Stimulated activated CD4-positive, alpha-beta T cell treated with anti-CD3 and anti-CD28 coated beads, Interleukin-2, amount 100 ng/mL, for 4 hours (primary cell): ENCODE measurements at regions not wholly inside any gene's neighbourhood (a gene's known extent, or its start where the extent isn't known, plus 50 kb on each side); places are given as distances from the start of the nearest gene placed in this dataset.
"Not testable (repeated sequence)": the region's sequence is repeated elsewhere in the genome, so short reads cannot be mapped to it uniquely, and the experiment has no call there.

Source experiments
- DNase-seq: peaks from one replicate; pipeline ENCODE4 v3.0.0-alpha.2; 2020; ENCODE audit warnings: low read depth

- DNase-seq: not testable (repeated sequence)
These were observed 318.4 kb downstream of the ZFHX3 start for GRCh38 chr16:72729552-72729951.

GRCh38 chr16:72728516-72728915 is 319.4 kb downstream of the ZFHX3 start:
- DNase-seq: no peak

DNA sequence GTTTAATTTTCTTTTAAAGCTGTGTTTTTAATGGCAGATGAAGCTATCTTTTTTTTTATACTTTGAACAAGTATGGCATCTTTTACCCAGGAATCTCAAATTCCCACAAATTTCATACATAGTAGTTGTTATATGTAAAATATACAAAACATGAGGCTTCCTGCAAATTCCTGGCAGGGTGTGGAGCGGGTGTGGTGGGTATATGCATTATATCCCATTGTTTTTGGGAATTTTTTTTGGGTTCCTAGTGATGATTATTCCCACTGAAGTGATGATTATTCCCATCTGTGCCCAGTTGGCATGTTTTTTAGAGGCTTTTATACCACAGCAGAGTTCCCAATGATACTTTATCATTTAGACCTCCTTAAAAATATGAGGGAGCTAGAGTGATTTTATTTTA is 320.4 kb downstream of the ZFHX3 start:
- DNase-seq: no peak

DNA sequence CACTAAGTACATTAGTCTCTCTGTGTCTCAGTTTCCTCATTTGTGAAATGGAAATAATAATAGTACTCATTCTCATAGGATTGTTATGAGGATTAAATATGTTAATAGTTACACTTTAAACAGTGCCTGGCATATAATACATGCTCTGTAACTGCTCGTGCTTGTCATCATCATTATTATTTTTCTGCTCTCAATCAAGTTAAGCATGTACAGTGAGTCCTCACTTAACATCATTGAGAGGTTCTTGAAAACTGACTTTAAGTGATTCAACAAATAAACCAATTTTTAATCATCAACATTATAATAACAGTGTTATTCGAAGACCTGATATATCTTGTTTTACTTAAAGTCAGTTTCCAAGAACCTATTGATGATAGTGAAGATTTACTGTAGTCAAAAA is 322.3 kb downstream of the ZFHX3 start:
- DNase-seq: no peak

- no peak for DNase-seq
These were observed 324.1 kb downstream of the ZFHX3 start for GRCh38 chr16:72723781-72724180.

DNA sequence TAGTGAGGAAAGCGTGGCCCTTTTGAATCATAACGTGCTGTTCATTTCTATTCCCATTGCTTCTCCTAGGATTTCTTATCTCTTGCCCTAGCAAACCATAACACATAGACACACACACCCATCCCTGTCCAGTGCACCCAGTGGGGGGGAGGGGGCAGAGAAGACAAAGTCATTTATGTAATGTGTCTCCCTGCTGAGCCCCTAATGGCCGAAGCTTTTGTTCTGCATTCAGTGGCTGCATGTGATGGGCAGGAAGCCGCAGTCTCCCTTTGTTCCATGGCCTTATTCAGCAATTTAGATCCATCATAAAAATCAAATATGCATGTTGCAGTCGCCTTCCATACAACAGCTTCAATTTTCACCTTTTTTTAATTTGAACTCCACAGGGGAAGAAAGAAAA is 325.4 kb downstream of the ZFHX3 start:
- DNase-seq: no peak

DNA sequence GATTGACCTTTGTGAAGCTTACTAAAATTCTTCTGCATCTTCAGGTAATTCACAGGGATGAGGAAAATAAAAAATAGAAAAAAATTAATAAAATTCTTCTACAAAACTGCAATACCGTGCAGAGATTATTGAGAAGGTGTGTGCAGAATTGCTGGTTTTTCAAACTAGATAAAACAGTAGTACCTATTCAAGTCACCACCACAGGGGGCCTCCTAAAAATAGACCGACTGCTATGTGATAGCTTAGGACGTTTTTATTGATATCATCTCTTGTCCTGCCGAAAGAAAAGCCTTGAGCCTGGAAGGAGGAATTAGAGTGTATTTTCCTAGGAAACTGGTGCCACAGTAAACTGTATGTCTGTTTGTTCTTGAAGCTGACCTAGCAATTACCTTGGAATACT is 325.9 kb downstream of the ZFHX3 start:
- no peak for DNase-seq

DNA sequence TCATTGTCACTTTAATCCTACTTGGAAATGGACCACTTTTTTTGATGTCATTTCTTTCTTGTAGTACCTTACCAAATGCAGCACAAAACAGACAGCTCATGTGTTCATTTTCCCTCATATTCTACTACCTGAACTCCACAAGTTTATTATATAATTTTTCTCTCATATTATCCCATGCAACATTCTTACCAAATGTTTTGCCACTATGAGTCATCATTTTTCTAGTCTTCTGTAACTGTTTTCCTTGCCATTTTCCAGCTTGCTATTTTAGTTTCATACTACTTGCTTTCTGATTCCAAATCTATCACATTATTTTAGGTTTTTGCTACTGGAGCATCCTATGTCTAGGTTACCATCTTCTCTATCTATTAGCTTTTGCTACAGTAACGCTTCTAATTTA is 332.7 kb downstream of the ZFHX3 start:
- DNase-seq: no peak

- no peak for DNase-seq
These were observed 336.1 kb downstream of the ZFHX3 start for GRCh38 chr16:72711823-72712222.

DNA sequence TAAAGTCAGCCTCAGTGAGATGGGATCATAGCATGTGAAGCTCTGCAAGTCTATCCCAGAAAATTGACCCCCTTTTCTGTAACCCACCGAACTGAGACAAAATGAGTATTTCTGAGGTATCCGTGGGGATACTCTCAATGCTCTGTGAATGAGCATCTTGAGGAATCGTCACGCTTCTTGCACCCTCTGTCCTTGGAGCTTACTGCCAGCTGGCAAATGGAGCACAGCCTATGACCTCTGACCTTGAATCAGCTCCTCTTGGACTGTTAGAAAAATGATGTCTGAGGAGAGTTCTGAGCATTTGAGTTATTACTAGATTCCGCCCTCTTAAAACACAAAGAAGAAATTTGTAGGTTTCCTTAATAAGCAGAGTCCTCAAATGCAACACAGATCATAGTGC is 342.1 kb downstream of the ZFHX3 start:
- DNase-seq: no peak

DNA sequence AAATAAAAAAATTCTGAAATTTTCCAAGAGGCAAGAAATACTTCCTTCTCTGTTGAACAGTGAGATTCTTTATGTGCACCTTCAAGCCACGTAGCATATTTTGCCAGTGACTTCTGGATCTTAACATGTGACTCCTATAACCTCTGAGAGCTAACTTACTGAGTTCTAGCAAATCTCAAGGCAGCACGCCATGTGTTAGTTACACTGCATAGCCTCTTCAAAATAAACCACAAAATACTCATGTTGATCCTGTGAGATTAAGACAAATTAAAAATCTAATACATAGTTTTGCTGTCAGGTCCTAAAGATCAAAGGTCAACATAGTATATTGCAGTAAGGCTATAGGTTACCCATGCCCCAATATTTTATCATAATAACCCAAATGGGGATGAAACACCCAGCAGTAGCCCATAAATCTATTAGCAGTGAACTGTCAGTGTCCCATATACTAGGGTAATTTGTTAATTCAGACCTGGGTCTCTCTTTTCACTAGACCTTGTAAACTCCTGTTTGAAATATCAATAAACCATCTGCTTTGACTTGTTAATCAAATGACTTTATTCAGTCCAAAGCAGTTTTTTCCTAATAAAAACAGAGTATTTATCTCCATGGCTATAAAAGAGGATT is 343.1 kb downstream of the ZFHX3 start:
- no peak for DNase-seq

- DNase-seq: no peak
These were observed 358.1 kb downstream of the ZFHX3 start for GRCh38 chr16:72689851-72690250.

DNA sequence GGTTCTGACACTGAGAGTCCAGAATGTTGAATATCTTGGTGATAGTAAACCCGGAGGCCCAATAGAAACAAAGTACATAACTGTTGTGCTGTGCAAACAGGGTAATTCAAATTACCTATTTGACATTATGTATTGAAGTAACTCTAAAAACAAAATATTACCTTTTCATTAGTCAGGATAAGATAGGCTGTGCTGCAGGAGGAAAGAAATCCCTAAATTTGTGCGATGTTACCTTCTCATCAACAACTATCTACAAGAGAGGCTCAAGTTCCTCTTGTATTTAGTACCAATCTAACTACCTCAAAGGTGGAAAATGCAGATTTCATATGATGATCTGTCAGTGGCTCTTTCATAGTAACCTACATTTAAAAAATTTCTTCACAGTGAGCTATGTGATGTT is 367.2 kb downstream of the ZFHX3 start:
- no peak for DNase-seq

DNA sequence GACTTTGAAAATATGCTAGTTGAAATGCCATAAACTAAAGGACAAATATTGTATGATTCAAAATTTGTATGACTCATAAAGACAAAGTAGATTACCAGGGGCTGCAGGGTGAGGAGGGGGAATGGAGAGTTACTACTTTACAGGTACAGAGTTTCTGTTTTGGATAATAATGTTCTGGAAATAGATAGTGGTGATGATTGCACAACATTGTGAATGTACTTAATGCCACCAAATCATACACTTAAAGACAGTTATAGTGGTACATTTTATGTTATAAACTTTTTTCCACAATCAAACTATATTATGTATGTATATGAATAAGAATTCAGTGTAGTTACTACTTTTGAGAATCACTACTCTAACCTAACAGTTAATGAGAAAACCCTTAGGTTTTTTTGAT is 368.1 kb downstream of the ZFHX3 start:
- no peak for DNase-seq

- DNase-seq: no peak
These were observed 370.1 kb downstream of the ZFHX3 start for GRCh38 chr16:72677662-72678447.

DNA sequence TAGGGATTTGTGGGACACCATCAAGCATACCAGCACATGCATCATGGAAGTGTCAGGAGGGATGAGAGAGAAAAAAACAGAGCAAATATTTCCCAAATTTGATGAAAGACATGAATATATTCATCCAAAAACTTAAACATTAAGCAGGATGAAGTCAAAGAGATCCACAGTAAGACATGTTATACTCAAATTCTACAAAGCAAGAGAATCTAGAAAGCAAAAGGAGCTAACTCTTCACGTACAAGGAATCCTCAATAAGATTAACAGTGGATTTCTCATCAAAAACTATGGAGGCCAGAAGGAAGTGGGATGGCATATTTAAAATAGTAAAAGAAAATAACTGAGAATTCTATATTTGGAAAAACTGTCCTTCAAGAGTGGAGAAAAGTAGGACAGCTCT is 374.8 kb downstream of the ZFHX3 start:
- no peak for DNase-seq

- DNase-seq: no peak
These were observed 381.7 kb downstream of the ZFHX3 start for GRCh38 chr16:72666267-72666666.

DNA sequence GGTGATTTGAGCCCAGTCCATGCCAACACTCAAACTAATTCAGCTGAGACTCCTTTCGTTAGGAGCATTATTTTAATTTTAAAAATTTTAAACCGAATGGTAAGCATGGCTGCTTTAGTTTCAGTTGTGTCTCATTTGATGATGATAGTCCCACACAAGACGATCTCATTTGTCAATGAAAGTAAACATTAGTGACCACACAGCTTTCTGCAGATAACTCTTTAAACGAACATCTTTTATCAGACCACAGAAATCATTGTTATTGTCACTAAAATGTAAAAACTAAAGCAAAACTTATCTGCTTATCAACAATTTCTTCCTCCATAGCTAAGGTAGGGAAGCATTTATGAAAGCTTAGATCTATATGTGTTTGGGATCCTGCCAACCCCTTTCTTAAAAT is 382.2 kb downstream of the ZFHX3 start:
- no peak for DNase-seq

DNA sequence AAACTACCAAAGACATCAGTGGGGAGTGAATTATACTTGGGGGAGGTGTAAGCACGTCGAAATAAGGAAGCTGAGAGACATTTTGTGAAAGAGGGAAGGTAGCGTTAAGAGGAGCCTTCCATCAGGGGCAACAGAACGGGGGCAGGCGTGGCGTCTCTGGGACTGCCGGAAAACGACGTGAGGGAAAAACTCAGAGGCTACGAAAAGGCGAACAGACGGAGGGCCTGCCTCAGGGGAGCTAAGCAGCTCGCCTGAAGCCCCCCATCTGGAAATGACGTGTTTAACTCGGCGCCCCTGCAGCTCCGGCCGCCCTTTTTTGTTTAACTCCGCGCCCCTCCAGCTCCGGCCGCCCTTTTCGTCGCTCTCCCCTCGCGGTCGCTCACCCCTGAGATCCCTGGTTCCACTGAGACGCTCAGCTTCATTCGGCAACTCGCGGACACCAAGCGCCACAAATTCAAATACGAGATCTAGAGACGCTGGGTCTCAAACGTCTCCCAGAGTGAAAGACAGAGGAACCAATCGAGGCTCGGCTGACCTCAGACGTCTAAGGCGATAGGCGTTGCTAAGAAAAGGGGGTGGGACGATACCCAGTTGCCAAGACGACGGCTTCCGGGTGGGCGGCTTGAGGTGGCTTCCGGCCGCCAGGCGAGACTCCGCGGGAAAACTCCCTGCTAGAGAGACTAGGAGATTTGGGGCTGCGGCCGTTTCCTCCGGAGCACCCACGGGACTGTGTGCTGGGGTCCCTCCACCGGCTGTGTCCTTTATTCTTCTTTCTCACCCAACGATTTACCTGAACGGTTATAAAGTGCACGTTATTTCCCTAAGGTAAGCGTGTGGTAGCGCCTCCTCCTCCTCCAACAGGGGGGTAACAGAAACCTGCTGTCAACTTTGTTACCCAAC is 383.2 kb downstream of the ZFHX3 start:
- peak; percentile 93 for DNase-seq

- DNase-seq: no peak
These were observed 383.8 kb downstream of the ZFHX3 start for GRCh38 chr16:72664056-72664508.

GRCh38 chr16:72658888-72659717 is 388.8 kb downstream of the ZFHX3 start:
- DNase-seq: no peak

GRCh38 chr16:72657791-72658190 is 390.1 kb downstream of the ZFHX3 start:
- DNase-seq: no peak
